K562 (cell line): ENCODE measurements at regions not wholly inside any gene's neighbourhood (a gene's known extent, or its start where the extent isn't known, plus 50 kb on each side); places are given as distances from the start of the nearest gene placed in this dataset.

Source experiments
- ATAC-seq: fragments of 200-7000 bp; cut with Tn5 transposase; 3 replicates; pipeline ENCODE4 v1.9.1; 2020; ENCODE audit warnings: moderate library complexity
- BruUV-seq: library from RNA; stranded (reverse); fragments of 400-500 nt; replicated peaks from 2 replicates; lab custom pipeline; 2021; lab: Mats Ljungman, UMichigan
- CTCF ChIA-PET: fragments of 300-600 bp; formaldehyde crosslinking; extraction: SDS; loops from one replicate; lab custom pipeline; 2021; ENCODE audit warnings: low intra/inter-chr PET ratio; lab: Yijun Ruan, JAX
- POLR2A ChIA-PET: fragments of 300-600, 350-650 bp; sonication (Branson Sonifier 250); formaldehyde crosslinking; extraction: SDS; loops from one replicate; lab custom pipeline; 2021; ENCODE audit warnings: antibody characterized with exemption, inconsistent platforms; lab: Yijun Ruan, JAX
- DNase-seq, 4 experiments: peaks; one replicate each; pipeline versions ENCODE4 v3.0.0 to v3.0.0-alpha.2; 2011 to 2018; ENCODE audit warnings: low spot score in 3 of 4, mixed read lengths in 3 of 4; ENCODE audit errors: extremely low read depth in 1 of 4
- FAIRE-seq: peaks from 2 replicates; lab custom pipeline; 2011; peaks lifted over from hg19 to GRCh38; lab: Jason Lieb, UNC
- H2AFZ ChIP-seq: 2 replicates; pipeline ENCODE4 v1.6.0; 2011; ENCODE audit warnings: low read depth, low read length, control low read depth, inconsistent platforms
- H3K27ac ChIP-seq: fragments of 200-600 bp; 3 replicates; pipeline ENCODE4 v1.8.0; 2011; ENCODE audit warnings: low read depth, mild to moderate bottlenecking, control low read depth, inconsistent platforms, low read length, moderate library complexity, mixed read lengths; ENCODE audit errors: extremely low read depth
- H3K27me3 ChIP-seq, 2 experiments: fragments of 300-600 bp in 1 of 2; 2 replicates in 1 of 2; 3 replicates in 1 of 2; pipeline versions ENCODE4 v1.6.0 to v1.8.0; 2011; ENCODE audit warnings: inconsistent platforms in 2 of 2, low read length in 2 of 2, mild to moderate bottlenecking in 1 of 2, mixed read lengths in 1 of 2, moderate library complexity in 1 of 2; ENCODE audit not compliant: control insufficient read depth in 2 of 2, insufficient read depth in 2 of 2
- H3K36me3 ChIP-seq: fragments of 300-600 bp; 3 replicates; pipeline ENCODE4 v1.8.0; 2011; ENCODE audit warnings: mild to moderate bottlenecking, low read length, inconsistent platforms; ENCODE audit not compliant: control insufficient read depth, insufficient read depth
- H3K4me1 ChIP-seq, 2 experiments: fragments of 200-600 bp in 1 of 2; replicated peaks in 1 of 2; 2 replicates in 1 of 2; 3 replicates in 1 of 2; pipeline versions ENCODE4 v1.5.1 to v1.8.0; 2011; ENCODE audit warnings: inconsistent platforms in 2 of 2, low read length in 2 of 2, mild to moderate bottlenecking in 1 of 2, mixed read lengths in 1 of 2, moderate library complexity in 1 of 2; ENCODE audit not compliant: control insufficient read depth in 2 of 2, insufficient read depth in 2 of 2
- H3K4me2 ChIP-seq: 2 replicates; pipeline ENCODE4 v1.6.1; 2011; ENCODE audit warnings: low read length, control low read depth, inconsistent platforms, mixed read lengths; ENCODE audit not compliant: insufficient read depth
- H3K4me3 ChIP-seq: fragments of 200-600 bp; sonication (generic), shearing (Covaris generic); 2 replicates; pipeline ENCODE4 v1.5.1; 2016; ENCODE audit warnings: control low read depth, inconsistent platforms
- H3K79me2 ChIP-seq: fragments of 200-600 bp; 3 replicates; pipeline ENCODE4 v1.8.0; 2011; ENCODE audit warnings: low read length, inconsistent platforms; ENCODE audit not compliant: control insufficient read depth, insufficient read depth
- H3K9ac ChIP-seq, 2 experiments: 2 replicates each; pipeline versions ENCODE4 v1.6.0 to v1.6.1; 2011; ENCODE audit warnings: low read depth in 2 of 2, low read length in 2 of 2, control low read depth in 1 of 2, inconsistent platforms in 1 of 2, mild to moderate bottlenecking in 1 of 2, mixed read lengths in 1 of 2; ENCODE audit not compliant: insufficient read depth in 1 of 2
- H3K9me1 ChIP-seq: one replicate; pipeline ENCODE4 v1.6.0; 2011; ENCODE audit warnings: inconsistent platforms, mild to moderate bottlenecking, low read length, moderate library complexity; ENCODE audit not compliant: control insufficient read depth, insufficient read depth
- H3K9me3 ChIP-seq: replicated peaks from 2 replicates; pipeline ENCODE4 v1.5.1; 2011; ENCODE audit warnings: low read depth, low read length, inconsistent platforms; ENCODE audit not compliant: control insufficient read depth, insufficient read depth
- H4K20me1 ChIP-seq: replicated peaks from 2 replicates; pipeline ENCODE4 v1.6.1; 2011; ENCODE audit warnings: low read length, inconsistent platforms, mixed read lengths; ENCODE audit not compliant: control insufficient read depth, insufficient read depth
- FOSL1 ChIP-seq: fragments of 200-800 bp; sonication (Bioruptor generic); conservative IDR thresholded peaks from 2 replicates; pipeline ENCODE4 v1.6.1; 2016; ENCODE audit warnings: missing genetic modification characterization, missing compliant biosample characterization
- ILF3 ChIP-seq: fragments of 450-650 bp; IDR thresholded peaks from 2 replicates; pipeline ENCODE4 v1.6.1; 2018; ENCODE audit warnings: antibody characterized with exemption, mild to moderate bottlenecking, moderate library complexity, borderline replicate concordance
- MAFG ChIP-seq: fragments of 450-650 bp; conservative IDR thresholded peaks from 2 replicates; pipeline ENCODE4 v1.6.1; 2016; ENCODE audit warnings: missing genetic modification characterization, missing compliant biosample characterization
- POLR3G ChIP-seq: IDR thresholded peaks from 2 replicates; pipeline ENCODE4 v1.6.1; 2011; ENCODE audit not compliant: insufficient read length, insufficient replicate concordance; ENCODE audit errors: extremely low read depth
- ZNF695 ChIP-seq: fragments of 450-650 bp; formaldehyde crosslinking; IDR thresholded peaks from 2 replicates; pipeline ENCODE4 v1.4.0; 2020; ENCODE audit warnings: mild to moderate bottlenecking, moderate library complexity
- ZNF76 ChIP-seq: fragments of 250-450 bp; sonication (Bioruptor Pico); IDR thresholded peaks from 2 replicates; pipeline ENCODE4 v1.4.0; 2020; ENCODE audit warnings: mild to moderate bottlenecking, moderate library complexity, borderline replicate concordance
- WGBS: fragments of 100-300 bp; shearing (Covaris generic); methylation state at CpG from one replicate; pipeline ENCODE4 v1.1.6; 2016; ENCODE audit warnings: low coverage, mixed read lengths; ENCODE audit not compliant: insufficient coverage; ENCODE audit errors: missing lambda C conversion rate; 5-methylcytosine and 5-hydroxymethylcytosine counted together
- in situ Hi-C: fragments of 300-500 bp; cut with MboI; formaldehyde crosslinking; loops from 4 replicates; pipeline ENCODE4 v1.15.0; 2018; ENCODE audit warnings: inconsistent platforms, mixed read lengths
- intact Hi-C: fragments of 100-400 bp; cut with micrococcal nuclease; formaldehyde crosslinking; loops from 2 replicates; pipeline ENCODE4 v1.14.2; 2022

- no peak overlapping the region for H3K4me2 ChIP-seq
- ChIA-PET CTCF (no interaction called here), POLR2A (no interaction called here)
- no peak for FAIRE-seq
- no peaks in the 10 kb centered on the region for H3K27me3 ChIP-seq
- H3K79me2 ChIP-seq, result no peaks in the 10 kb centered on the region
- TF ChIP-seq ZNF695 (no peak), ILF3 (no peak)
- no peak overlapping the region for H2AFZ ChIP-seq
- BruUV-seq, result no TSS peak
- WGBS, result 0% methylated on average over 2 of the region's 2 CpGs
- ATAC-seq, result no peak
- no peak overlapping the region for H3K27ac ChIP-seq
- intact Hi-C loops, result no loop called here
- no peak overlapping the region for H3K4me3 ChIP-seq
- no peaks in the 10 kb centered on the region for H3K4me1 ChIP-seq
- in situ Hi-C loops, result no loop called here
- no peaks in the 10 kb centered on the region for H3K9me1 ChIP-seq
- H3K36me3 ChIP-seq, result no peaks in the 10 kb centered on the region
- no peak overlapping the region for H3K9ac ChIP-seq
- no peak for DNase-seq
- no peaks in the 10 kb centered on the region for H4K20me1 ChIP-seq
- H3K9me3 ChIP-seq, result 0 out of 2 replicates have a peak, but pooled peaks cover 1% of the 10 kb centered on the region
Observed at GRCh38 chr16:64251742-64252141, 870.1 kb downstream of the CDH11 start.

GRCh38 chr16:64250866-64251265 lies 871.0 kb downstream of the CDH11 start:
- Histone ChIP-seq H3K27me3 (no peaks in the 10 kb centered on the region), H3K36me3 (no peaks in the 10 kb centered on the region), H3K4me1 (no peaks in the 10 kb centered on the region), H2AFZ (no peak overlapping the region), H3K27ac (no peak overlapping the region), H3K4me2 (no peak overlapping the region), H3K9me3 (0 out of 2 replicates have a peak, but pooled peaks cover 1% of the 10 kb centered on the region), H3K9ac (no peak overlapping the region), H4K20me1 (no peaks in the 10 kb centered on the region), H3K9me1 (no peaks in the 10 kb centered on the region), H3K4me3 (no peak overlapping the region), H3K79me2 (no peaks in the 10 kb centered on the region)
- 0% methylated on average over 1 of the region's 1 CpG for WGBS
- intact Hi-C loops (no loop called here), in situ Hi-C loops (no loop called here)
- no peak for ATAC-seq
- DNase-seq, result no peak
- no peak for FAIRE-seq
- CTCF ChIA-PET, result no interaction called here
- POLR2A ChIA-PET, result no interaction called here
- BruUV-seq, result no TSS peak
- TF ChIP-seq MAFG (tag) (no peak), FOSL1 (tag) (no peak), ZNF76 (CRISPR knock-in tag) (no peak), POLR3G (no peak)
